ENCODE measurements at regions not wholly inside any gene's neighbourhood (a gene's known extent, or its start where the extent isn't known, plus 50 kb on each side); places are given as distances from the start of the nearest gene placed in this dataset.

- WGBS (ENCODE audit: insufficient coverage, insufficient replicate concordance, low lambda C conversion rate, missing lambda C conversion rate): 29% methylated on average over 2 of the region's 2 CpGs
- SMC1A ChIA-PET (ENCODE audit: uncharacterized antibody, unreplicated experiment): no interaction called here
- no peak overlapping the region for H3K27ac ChIP-seq (ENCODE audit: control insufficient read depth, insufficient read depth)
- no TSS peak for BruUV-seq (replicated peaks)
- H3K27me3 ChIP-seq (replicated peaks in 1 of 2; ENCODE audit: control insufficient read depth in 2 of 2, insufficient read depth in 2 of 2, low read length in 1 of 2): no peaks in the 10 kb centered on the region
- H3K4me1 ChIP-seq (ENCODE audit: control insufficient read depth, insufficient read depth, low read length): no peaks in the 10 kb centered on the region
- H3K36me3 ChIP-seq (ENCODE audit: control insufficient read depth in 2 of 2, insufficient read depth in 2 of 2, low read length in 1 of 2): no peaks in the 10 kb centered on the region
- POLR2A ChIA-PET: no interaction called here
- no peak overlapping the region for H3K4me3 ChIP-seq
- no peaks in the 10 kb centered on the region for H3K9me3 ChIP-seq (replicated peaks; ENCODE audit: control insufficient read depth, insufficient read depth, low read length)
- no peak for DNase-seq (ENCODE audit: low read depth, low spot score)
- no peaks in the 10 kb centered on the region for H4K20me1 ChIP-seq (ENCODE audit: control insufficient read depth, insufficient read depth)
- no peak overlapping the region for H3K4me2 ChIP-seq (ENCODE audit: control insufficient read depth, insufficient read depth)
- RAD21 ChIA-PET (ENCODE audit: unreplicated experiment): no interaction called here
- no peak overlapping the region for H3K9ac ChIP-seq (ENCODE audit: control insufficient read depth, insufficient read depth, low read length)
- H3K79me2 ChIP-seq (ENCODE audit: control insufficient read depth, insufficient read depth, low read length): no peaks in the 10 kb centered on the region
- ATAC-seq: no peak
- FAIRE-seq: no peak
- CTCF ChIA-PET: interaction anchor here (1.0 kb wide), 1 partner anchor 234 kb away, joined by 3 read pairs; no protein-coding TSS in a partner anchor
- intact Hi-C loops (cut with micrococcal nuclease; ENCODE audit: unreplicated experiment): no loop called here
- H2AFZ ChIP-seq (ENCODE audit: control insufficient read depth, low read depth, low read length): no peak overlapping the region
- in situ Hi-C loops (cut with MboI): no loop called here
- no peak for TF ChIP-seq ZBTB40 (IDR thresholded peaks at IDR 0.05; ENCODE audit: borderline replicate concordance)
- no peak for TF ChIP-seq ZBTB33 (IDR thresholded peaks at IDR 0.05)
- TF ChIP-seq IKZF2 (IDR thresholded peaks at IDR 0.05): no peak
- no peak for TF ChIP-seq NR2C2 (IDR thresholded peaks at IDR 0.05; ENCODE audit: borderline replicate concordance, control insufficient read depth, insufficient read length, low read depth)
- no peak for TF ChIP-seq TCF7 (IDR thresholded peaks at IDR 0.05; ENCODE audit: borderline replicate concordance)
- no peak for TF ChIP-seq SPI1 (IDR thresholded peaks at IDR 0.05; ENCODE audit: borderline replicate concordance, insufficient read depth, low read depth, low read length)
- TF ChIP-seq MTA2 (IDR thresholded peaks at IDR 0.05; ENCODE audit: low read depth): no peak
- no peak for TF ChIP-seq POU2F2 (IDR thresholded peaks at IDR 0.05; ENCODE audit: borderline replicate concordance, low read depth, low read length)
- no peak for TF ChIP-seq MTA3 (IDR thresholded peaks at IDR 0.05; ENCODE audit: borderline replicate concordance, low read length)
- no peak for TF ChIP-seq NFIC (IDR thresholded peaks at IDR 0.05; ENCODE audit: low read depth, low read length)
- TF ChIP-seq FOS (IDR thresholded peaks at IDR 0.05; ENCODE audit: borderline replicate concordance, extremely low read depth, insufficient read length): no peak
- TF ChIP-seq RAD21 (IDR thresholded peaks at IDR 0.05; ENCODE audit: insufficient read depth, low read depth, low read length): no peak
- no peak for TF ChIP-seq EZH2 (IDR thresholded peaks at IDR 0.05; ENCODE audit: borderline replicate concordance, control insufficient read depth, low read depth, low read length)
- TF ChIP-seq PML (IDR thresholded peaks at IDR 0.05; ENCODE audit: low read length): no peak
- no peak for TF ChIP-seq ZNF592 (IDR thresholded peaks at IDR 0.05)
- TF ChIP-seq POLR2AphosphoS2 (IDR thresholded peaks at IDR 0.05; ENCODE audit: low read depth, low read length): no peak
Measured at GRCh38 chr3:115549071-115549470, 74.2 kb upstream of the GAP43 start.
